ENCODE measurements at regions not wholly inside any gene's neighbourhood (a gene's known extent, or its start where the extent isn't known, plus 50 kb on each side); places are given as distances from the start of the nearest gene placed in this dataset.
"Not testable (repeated sequence)": the region's sequence is repeated elsewhere in the genome, so short reads cannot be mapped to it uniquely, and the experiment has no call there.

GRCh38 chr12:59329462-59329861 is 266.4 kb upstream of the SLC16A7 start:
- no peak overlapping the region for H3K27ac ChIP-seq
- no peak for DNase-seq
- no peak overlapping the region for H3K4me3 ChIP-seq
- intact Hi-C loops (cut with DNase I), result no loop called here
- H3K4me1 ChIP-seq, result no peaks in the 10 kb centered on the region
- no peaks in the 10 kb centered on the region for H3K9me3 ChIP-seq
- no peak for TF ChIP-seq POLR2A (IDR thresholded peaks at IDR 0.05)
- no peak for TF ChIP-seq CTCF (IDR thresholded peaks at IDR 0.05)
- no peaks in the 10 kb centered on the region for H3K27me3 ChIP-seq
- H3K36me3 ChIP-seq, result no peaks in the 10 kb centered on the region
- 70 to 86% methylated on average over 2 of the region's 2 CpGs for WGBS, 2 donors

GRCh38 chr12:59328395-59329075 is 267.3 kb upstream of the SLC16A7 start:
- H3K9me3 ChIP-seq; H3K27ac ChIP-seq; H3K36me3 ChIP-seq; H3K27me3 ChIP-seq; H3K4me3 ChIP-seq; DNase-seq; intact Hi-C loops (cut with DNase I); H3K4me1 ChIP-seq: not testable (repeated sequence)
- WGBS, 2 donors, result 83 to 89% methylated on average over 14 to 15 of the region's 15 CpGs

GRCh38 chr12:59326457-59326856 is 269.4 kb upstream of the SLC16A7 start:
- H3K36me3 ChIP-seq; H3K4me3 ChIP-seq; H3K4me1 ChIP-seq; H3K9me3 ChIP-seq; H3K27ac ChIP-seq; DNase-seq; H3K27me3 ChIP-seq; intact Hi-C loops (cut with DNase I): not testable (repeated sequence)
- WGBS, 2 donors, result 89 to 94% methylated on average over 3 to 12 of the region's 12 CpGs

- TF ChIP-seq CTCF (IDR thresholded peaks at IDR 0.05) (no peak), POLR2A (IDR thresholded peaks at IDR 0.05) (no peak)
- 55 to 74% methylated on average over 2 of the region's 2 CpGs for WGBS, 2 donors
- H3K36me3 ChIP-seq, result no peaks in the 10 kb centered on the region
- H3K4me3 ChIP-seq, result no peak overlapping the region
- no peaks in the 10 kb centered on the region for H3K9me3 ChIP-seq
- intact Hi-C loops (cut with DNase I), result no loop called here
- H3K27ac ChIP-seq, result no peak overlapping the region
- no peaks in the 10 kb centered on the region for H3K27me3 ChIP-seq
- DNase-seq, result no peak
- H3K4me1 ChIP-seq, result no peaks in the 10 kb centered on the region
Measured at GRCh38 chr12:59322473-59322872, 273.4 kb upstream of the SLC16A7 start.

- Histone ChIP-seq H3K27ac (no peak overlapping the region), H3K4me3 (no peak overlapping the region), H3K36me3 (no peaks in the 10 kb centered on the region), H3K4me1 (no peaks in the 10 kb centered on the region), H3K9me3 (no peaks in the 10 kb centered on the region), H3K27me3 (no peaks in the 10 kb centered on the region)
- TF ChIP-seq CTCF (IDR thresholded peaks at IDR 0.05), result no peak
- TF ChIP-seq POLR2A (IDR thresholded peaks at IDR 0.05), result no peak
- intact Hi-C loops (cut with DNase I), result no loop called here
- DNase-seq, result no peak
- 91 to 96% methylated on average over 1 of the region's 1 CpG for WGBS, 2 donors
Measured at GRCh38 chr12:59321278-59321677, 274.6 kb upstream of the SLC16A7 start.

- TF ChIP-seq POLR2A (IDR thresholded peaks at IDR 0.05) (no peak), CTCF (IDR thresholded peaks at IDR 0.05) (no peak)
- 85 to 92% methylated on average over 1 of the region's 1 CpG for WGBS, 2 donors
- Histone ChIP-seq H3K36me3 (no peaks in the 10 kb centered on the region), H3K9me3 (no peaks in the 10 kb centered on the region), H3K4me1 (no peaks in the 10 kb centered on the region), H3K4me3 (no peak overlapping the region), H3K27me3 (no peaks in the 10 kb centered on the region), H3K27ac (no peak overlapping the region)
- no peak for DNase-seq
- intact Hi-C loops (cut with DNase I), result no loop called here
Measured at GRCh38 chr12:59320112-59320511, 275.7 kb upstream of the SLC16A7 start.

Data from esophagus squamous epithelium (tissue), 5 donors.